Body of pancreas (tissue), 4 donors: ENCODE measurements at regions not wholly inside any gene's neighbourhood (a gene's known extent, or its start where the extent isn't known, plus 50 kb on each side); places are given as distances from the start of the nearest gene placed in this dataset.
"Not testable (repeated sequence)": the region's sequence is repeated elsewhere in the genome, so short reads cannot be mapped to it uniquely, and the experiment has no call there.

ENCODE experiments used
- ATAC-seq: fragments of 150-250 bp; one replicate; pipeline ENCODE4 v1.9.1; 2016
- DNase-seq, 4 donors: peaks; one replicate each; pipeline ENCODE4 v3.0.0-alpha.2; 2019
- H3K27ac ChIP-seq, 4 donors: fragments of 200-600 bp; sonication (generic); 1 replicate in 3 of 4; 2 replicates in 1 of 4; pipeline versions ENCODE4 v1.5.1 to v1.6.1; 2016 to 2019; ENCODE audit warnings: mild to moderate bottlenecking in 1 of 4, mixed read lengths in 1 of 4, moderate library complexity in 1 of 4
- H3K27me3 ChIP-seq, 2 donors: fragments of 200-600 bp; sonication (generic); one replicate each; pipeline ENCODE4 v1.6.0; 2016; ENCODE audit warnings: mild to moderate bottlenecking in 1 of 2
- H3K36me3 ChIP-seq, 2 donors: fragments of 200-600 bp; sonication (generic); replicated peaks in 1 of 2; 2 replicates each; pipeline ENCODE4 v1.5.1; 2016; ENCODE audit warnings: low read depth in 2 of 2; ENCODE audit not compliant: insufficient read depth in 1 of 2
- H3K4me1 ChIP-seq: fragments of 200-600 bp; sonication (generic); one replicate; pipeline ENCODE4 v1.6.0; 2016
- H3K4me3 ChIP-seq, 2 donors: fragments of 200-600 bp; sonication (generic); 1 replicate in 1 of 2; 2 replicates in 1 of 2; pipeline ENCODE4 v1.5.1; 2016 to 2019
- H3K9me3 ChIP-seq, 3 donors: fragments of 200-600 bp; sonication (generic); 1 replicate in 2 of 3; 2 replicates in 1 of 3; pipeline ENCODE4 v1.5.1; 2016
- POLR2A ChIP-seq, 3 donors: fragments of 450-650 bp; IDR thresholded peaks; one replicate each; pipeline ENCODE4 v1.6.1; 2016; ENCODE audit warnings: antibody characterized with exemption in 3 of 3, mild to moderate bottlenecking in 2 of 3
- WGBS, 2 donors: methylation state at CpG; one replicate each; pipeline ENCODE4 v1.1.5; 2017; 5-methylcytosine and 5-hydroxymethylcytosine counted together
- intact Hi-C: fragments of 100-400 bp; cut with DNase I; formaldehyde crosslinking; loops from one replicate; pipeline ENCODE4 v1.15.1; 2023
- TF ChIP-seq, protein P1 (sequence below), 7 experiments: fragments of 450-650 bp in 4 of 7; fragments of 200-600 bp in 3 of 7; sonication (generic) in 3 of 7; IDR thresholded peaks; one replicate each; pipeline ENCODE4 v1.5.1; 2016 to 2019; ENCODE audit warnings: antibody characterized with exemption in 7 of 7

- Histone ChIP-seq H3K36me3 (no peaks in the 10 kb centered on the region), H3K27ac (no peak overlapping the region), H3K9me3 (peaks cover 0 to 7% (median 0%) of the 10 kb centered on the region in 3 donors), H3K4me1 (no peaks in the 10 kb centered on the region), H3K4me3 (no peak overlapping the region), H3K27me3 (no peaks in the 10 kb centered on the region)
- DNase-seq (no peak), ATAC-seq (no peak)
- TF ChIP-seq, protein P1, sequence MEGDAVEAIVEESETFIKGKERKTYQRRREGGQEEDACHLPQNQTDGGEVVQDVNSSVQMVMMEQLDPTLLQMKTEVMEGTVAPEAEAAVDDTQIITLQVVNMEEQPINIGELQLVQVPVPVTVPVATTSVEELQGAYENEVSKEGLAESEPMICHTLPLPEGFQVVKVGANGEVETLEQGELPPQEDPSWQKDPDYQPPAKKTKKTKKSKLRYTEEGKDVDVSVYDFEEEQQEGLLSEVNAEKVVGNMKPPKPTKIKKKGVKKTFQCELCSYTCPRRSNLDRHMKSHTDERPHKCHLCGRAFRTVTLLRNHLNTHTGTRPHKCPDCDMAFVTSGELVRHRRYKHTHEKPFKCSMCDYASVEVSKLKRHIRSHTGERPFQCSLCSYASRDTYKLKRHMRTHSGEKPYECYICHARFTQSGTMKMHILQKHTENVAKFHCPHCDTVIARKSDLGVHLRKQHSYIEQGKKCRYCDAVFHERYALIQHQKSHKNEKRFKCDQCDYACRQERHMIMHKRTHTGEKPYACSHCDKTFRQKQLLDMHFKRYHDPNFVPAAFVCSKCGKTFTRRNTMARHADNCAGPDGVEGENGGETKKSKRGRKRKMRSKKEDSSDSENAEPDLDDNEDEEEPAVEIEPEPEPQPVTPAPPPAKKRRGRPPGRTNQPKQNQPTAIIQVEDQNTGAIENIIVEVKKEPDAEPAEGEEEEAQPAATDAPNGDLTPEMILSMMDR (IDR thresholded peaks at IDR 0.05), result no peak
- TF ChIP-seq POLR2A (IDR thresholded peaks at IDR 0.05), result no peak
- intact Hi-C loops, result no loop called here
- WGBS, 2 donors, result 60 to 79% methylated on average over 1 of the region's 1 CpG
These were observed 74.5 kb upstream of the ZPLD1 start for GRCh38 chr3:102360183-102360860.

- ATAC-seq (no peak), DNase-seq (no peak)
- intact Hi-C loops, result no loop called here
- TF ChIP-seq, protein P1 (IDR thresholded peaks at IDR 0.05), result no peak
- TF ChIP-seq POLR2A (IDR thresholded peaks at IDR 0.05), result no peak
- Histone ChIP-seq H3K27me3 (no peaks in the 10 kb centered on the region), H3K4me1 (no peaks in the 10 kb centered on the region), H3K27ac (no peak overlapping the region), H3K36me3 (no peaks in the 10 kb centered on the region), H3K9me3 (peaks cover 0 to 7% (median 0%) of the 10 kb centered on the region in 3 donors), H3K4me3 (no peak overlapping the region)
- WGBS, 2 donors, result 9 to 17% methylated on average over 3 of the region's 3 CpGs
These were observed 73.7 kb upstream of the ZPLD1 start for GRCh38 chr3:102361101-102361500.

DNA sequence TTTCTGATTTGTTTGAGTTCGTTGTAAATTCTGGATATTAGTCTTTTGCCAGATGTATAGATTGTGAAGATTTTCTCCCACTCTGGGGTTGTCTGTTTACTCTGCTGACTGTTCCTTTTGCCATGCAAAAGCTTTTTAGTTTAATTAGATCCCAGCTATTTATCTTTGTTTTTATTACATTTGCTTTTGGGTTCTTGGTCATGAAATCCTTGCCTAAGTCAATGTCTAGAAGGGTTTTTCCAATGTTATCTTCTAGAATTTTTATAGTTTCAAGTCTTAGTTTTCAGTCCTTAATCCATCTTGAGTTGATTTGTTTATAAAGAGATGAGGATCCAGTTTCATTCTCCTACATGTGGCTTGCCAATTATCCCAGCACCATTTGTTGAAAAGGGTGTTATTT lies 68.7 kb upstream of the ZPLD1 start:
- 65 to 76% methylated on average over 1 of the region's 1 CpG for WGBS, 2 donors
- H3K27ac ChIP-seq, ATAC-seq, H3K27me3 ChIP-seq, H3K36me3 ChIP-seq, H3K4me1 ChIP-seq, DNase-seq, H3K9me3 ChIP-seq, intact Hi-C loops, H3K4me3 ChIP-seq: not testable (repeated sequence)

GRCh38 chr3:102374863-102375634 lies 59.8 kb upstream of the ZPLD1 start:
- Histone ChIP-seq H3K4me1 (no peaks in the 10 kb centered on the region), H3K27me3 (no peaks in the 10 kb centered on the region), H3K27ac (no peak overlapping the region), H3K9me3 (no peaks in the 10 kb centered on the region), H3K4me3 (no peak overlapping the region), H3K36me3 (no peaks in the 10 kb centered on the region)
- 69 to 80% methylated on average over 2 of the region's 2 CpGs for WGBS, 2 donors
- intact Hi-C loops, result no loop called here
- no peak for TF ChIP-seq POLR2A (IDR thresholded peaks at IDR 0.05)
- TF ChIP-seq, protein P1 (IDR thresholded peaks at IDR 0.05), result no peak
- ATAC-seq (no peak), DNase-seq (no peak)

GRCh38 chr3:102378216-102378615 lies 56.6 kb upstream of the ZPLD1 start:
- no peaks in the 10 kb centered on the region for H3K4me1 ChIP-seq
- H3K36me3 ChIP-seq, result no peaks in the 10 kb centered on the region
- ATAC-seq, result no peak
- no peak overlapping the region for H3K27ac ChIP-seq
- no peak for DNase-seq
- H3K27me3 ChIP-seq, result no peaks in the 10 kb centered on the region
- no peaks in the 10 kb centered on the region for H3K9me3 ChIP-seq
- 64 to 66% methylated on average over 4 of the region's 4 CpGs for WGBS, 2 donors
- H3K4me3 ChIP-seq, result no peak overlapping the region
- intact Hi-C loops, result no loop called here
- TF ChIP-seq, protein P1 (IDR thresholded peaks at IDR 0.05), result no peak
- no peak for TF ChIP-seq POLR2A (IDR thresholded peaks at IDR 0.05)

GRCh38 chr3:102382201-102382600 lies 52.6 kb upstream of the ZPLD1 start:
- H3K27ac ChIP-seq, H3K9me3 ChIP-seq, H3K27me3 ChIP-seq, ATAC-seq, H3K4me1 ChIP-seq, intact Hi-C loops, H3K36me3 ChIP-seq, H3K4me3 ChIP-seq, DNase-seq: not testable (repeated sequence)
- WGBS, 2 donors, result 57 to 73% methylated on average over 4 to 6 of the region's 6 CpGs
